Stimulated activated CD4-positive, alpha-beta T cell treated with anti-CD3 and anti-CD28 coated beads, Interleukin-15, amount 100 ng/mL, for 1 hour (primary cell): ENCODE measurements at regions not wholly inside any gene's neighbourhood (a gene's known extent, or its start where the extent isn't known, plus 50 kb on each side); places are given as distances from the start of the nearest gene placed in this dataset.

Experiments
- DNase-seq, 2 donors: peaks; one replicate each; pipeline ENCODE4 v3.0.0-alpha.2; 2020; ENCODE audit warnings: low read depth in 1 of 2, low spot score in 1 of 2

- no peak for DNase-seq
Measured at GRCh38 chr14:101118746-101119591, 215.4 kb upstream of the RTL1 start.

DNA sequence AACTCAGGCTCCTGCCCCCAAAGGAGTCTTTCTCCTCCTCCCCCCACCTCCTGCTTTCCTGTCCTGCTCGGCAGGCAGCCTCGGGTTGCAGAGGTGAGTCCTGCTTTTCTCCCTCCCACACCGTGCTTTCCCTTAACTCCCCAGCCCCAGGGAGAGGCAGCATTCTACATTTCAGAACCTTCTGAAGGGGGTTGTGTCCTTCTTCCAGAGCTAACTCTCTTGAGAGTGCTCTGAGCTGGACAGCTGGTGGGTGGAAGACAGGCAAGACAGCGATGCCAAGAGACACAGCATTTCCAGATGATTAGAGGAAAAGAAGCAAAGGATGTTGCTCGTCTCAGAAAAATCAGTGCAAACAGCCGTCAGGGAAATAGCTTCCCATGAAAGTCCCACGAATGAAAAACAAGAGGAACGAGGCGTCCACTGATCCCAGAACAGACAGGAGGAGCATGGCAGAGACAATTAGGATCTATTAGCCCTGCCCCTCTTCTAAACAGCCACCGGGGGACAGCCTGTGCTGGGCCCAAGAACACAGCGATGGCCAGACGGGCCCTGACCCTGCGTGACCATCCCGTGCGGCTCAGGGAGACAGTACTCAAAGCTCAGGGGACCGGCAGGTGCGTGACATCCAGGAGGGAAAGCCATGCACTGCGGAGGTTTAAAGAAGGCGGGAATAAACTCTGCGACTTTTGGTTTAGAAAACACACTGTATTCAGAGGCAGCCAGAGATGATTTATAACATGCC lies 216.5 kb upstream of the RTL1 start:
- no peak for DNase-seq

DNA sequence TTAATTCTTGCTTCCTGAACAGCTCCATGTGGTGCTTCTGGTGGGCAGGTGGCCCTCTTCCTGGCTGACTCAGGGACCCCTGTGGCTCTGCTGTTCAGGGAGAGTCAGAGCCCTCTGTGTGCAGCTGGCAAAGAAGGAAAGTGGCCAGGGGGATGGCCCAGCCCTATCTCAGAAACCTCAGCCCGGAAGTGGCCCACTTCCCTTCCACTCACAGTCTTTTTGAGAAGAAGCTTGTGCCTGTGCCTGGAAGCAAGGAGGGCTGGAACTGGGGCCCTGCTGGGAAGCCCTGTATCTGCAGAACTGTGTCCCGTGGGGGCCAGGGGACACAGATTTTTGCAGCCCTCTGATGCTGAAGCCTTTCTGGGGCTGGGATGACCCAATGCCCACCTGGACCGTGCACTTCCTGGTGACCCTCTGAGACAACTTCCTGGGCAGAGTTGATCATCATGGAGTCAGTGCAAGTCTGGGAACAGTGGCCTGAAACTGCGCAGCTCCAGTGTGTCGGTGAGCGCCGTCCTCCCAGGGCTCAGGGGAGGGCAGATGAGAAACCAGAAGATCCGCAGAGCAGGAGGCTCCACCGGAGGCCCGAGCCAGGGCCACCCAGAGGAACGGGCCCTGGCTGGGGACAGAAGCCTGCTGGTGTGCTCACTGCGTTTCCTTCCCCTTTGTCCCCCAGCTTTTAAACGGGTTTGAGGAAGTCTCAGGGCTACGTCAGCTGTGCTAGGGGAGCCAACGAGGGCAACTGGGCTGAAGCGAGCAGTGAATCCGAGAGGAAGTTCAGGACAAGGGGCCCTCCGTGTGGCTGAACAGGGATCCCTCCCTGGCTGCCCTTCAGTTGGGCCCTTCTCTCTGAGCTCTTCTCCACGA lies 217.4 kb upstream of the RTL1 start:
- DNase-seq = no peak

- no peak for DNase-seq
Measured at GRCh38 chr14:101121508-101122139, 218.1 kb upstream of the RTL1 start.

- no peak for DNase-seq
Measured at GRCh38 chr14:101122237-101123141, 219.0 kb upstream of the RTL1 start.

DNA sequence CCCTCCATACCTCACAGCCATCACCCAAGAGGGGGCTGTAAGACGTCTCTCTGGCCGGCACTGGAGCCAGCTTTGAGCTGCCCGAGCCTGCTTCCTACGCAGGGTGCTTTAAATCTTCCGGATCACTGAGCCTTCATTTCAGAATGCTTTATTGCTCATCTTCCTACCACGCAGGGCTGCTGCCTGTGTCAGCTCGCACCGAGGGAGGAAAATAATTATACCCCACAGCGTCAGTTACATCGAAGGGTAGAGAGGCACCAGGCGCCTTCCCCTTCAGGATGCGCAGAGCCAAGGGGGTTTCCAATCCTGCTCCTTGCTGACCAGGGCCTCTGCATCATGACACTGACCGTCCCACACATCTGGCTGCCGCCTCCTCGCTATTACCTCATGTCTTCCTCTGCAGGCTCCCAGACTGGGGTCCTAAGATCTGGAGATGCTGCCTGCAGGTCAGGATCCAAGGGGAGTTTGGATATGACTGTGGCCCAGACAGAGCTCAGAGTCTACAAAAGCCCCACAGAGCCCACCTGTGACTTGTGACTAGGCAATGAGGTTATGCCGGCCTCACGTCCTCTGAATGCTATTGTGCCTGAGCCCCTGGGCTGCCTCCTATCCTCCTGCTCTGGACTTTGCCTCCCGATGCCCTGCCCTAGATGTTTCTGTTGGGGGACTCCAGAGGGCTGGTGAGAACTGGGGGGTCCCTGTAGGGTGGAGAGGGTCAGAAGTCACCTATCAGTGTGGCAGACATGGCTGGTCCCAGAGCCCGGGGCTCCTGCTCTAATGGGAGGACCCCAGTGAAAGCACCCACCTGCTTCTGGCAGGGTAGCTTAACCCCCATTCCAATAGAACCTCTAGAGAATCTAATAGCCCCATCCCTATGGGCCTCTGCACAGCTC lies 220.3 kb upstream of the RTL1 start:
- no peak for DNase-seq

GRCh38 chr14:101124815-101125214 lies 221.3 kb upstream of the RTL1 start:
- DNase-seq = no peak

DNA sequence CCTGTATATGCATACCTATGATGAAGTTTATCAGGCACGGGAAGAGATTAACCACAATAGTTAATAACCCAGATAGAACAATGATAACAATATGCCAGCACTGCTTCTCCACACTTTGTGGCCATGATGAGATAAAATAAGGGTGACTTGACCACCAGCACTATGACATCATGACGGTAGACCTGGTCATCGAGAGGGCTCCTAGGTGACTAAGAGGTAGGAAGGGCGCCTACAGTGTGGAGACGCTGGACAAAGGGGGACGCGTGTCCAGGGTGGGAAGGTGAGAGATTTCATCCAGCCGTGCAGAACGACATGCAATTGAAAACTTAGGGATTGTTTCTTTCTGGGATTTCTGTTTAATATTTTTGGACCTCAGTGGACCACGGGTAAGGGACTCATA lies 221.8 kb upstream of the RTL1 start:
- DNase-seq = no peak

DNA sequence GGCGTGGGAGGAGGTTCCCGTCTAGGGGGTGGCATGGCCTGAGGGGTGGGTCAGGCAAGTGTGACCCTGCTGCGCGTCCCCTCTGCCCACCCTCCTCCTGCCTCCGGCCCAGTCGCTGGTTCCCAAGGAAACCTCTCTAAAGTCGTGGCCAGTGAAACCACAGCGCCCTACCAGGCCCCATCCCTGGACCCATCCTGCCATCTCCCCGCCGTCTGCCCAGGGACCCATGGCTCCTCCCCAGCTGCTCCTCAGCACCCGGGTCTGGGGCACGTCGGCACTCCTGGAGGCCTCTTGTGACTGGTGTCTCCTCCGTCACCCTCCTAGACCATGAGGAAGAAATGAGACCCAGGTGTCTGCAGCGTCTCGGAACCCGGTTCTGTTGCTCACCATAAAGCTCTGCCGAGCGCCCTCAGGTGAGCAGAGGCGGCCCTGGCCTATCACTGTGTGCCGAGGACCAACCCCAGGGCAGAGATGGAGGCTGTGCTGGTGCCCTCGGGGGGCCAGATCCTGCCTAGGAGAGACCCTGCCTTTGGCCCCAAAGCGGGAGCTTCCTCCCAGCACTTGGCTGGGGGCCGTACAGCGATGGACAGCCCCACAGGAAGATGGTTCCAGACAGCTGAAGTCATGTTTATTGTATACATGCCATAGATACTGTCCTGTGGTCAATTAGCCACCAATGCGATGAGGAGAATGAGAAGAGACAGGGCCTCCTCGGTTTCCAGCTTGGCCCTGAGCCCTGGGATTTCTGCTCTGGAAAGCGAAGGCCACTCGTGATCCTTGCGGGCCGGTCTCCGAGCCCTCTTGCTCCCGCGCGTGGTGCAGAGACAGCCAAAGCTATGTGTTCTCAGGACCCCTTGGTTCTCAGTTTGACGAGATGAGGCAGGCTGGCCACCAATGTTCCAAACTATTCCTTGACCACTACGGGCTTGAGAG lies 222.5 kb upstream of the RTL1 start:
- no peak for DNase-seq

GRCh38 chr14:101126731-101127130 lies 223.2 kb upstream of the RTL1 start:
- DNase-seq = no peak

GRCh38 chr14:101127224-101127623 lies 223.7 kb upstream of the RTL1 start:
- no peak for DNase-seq

DNA sequence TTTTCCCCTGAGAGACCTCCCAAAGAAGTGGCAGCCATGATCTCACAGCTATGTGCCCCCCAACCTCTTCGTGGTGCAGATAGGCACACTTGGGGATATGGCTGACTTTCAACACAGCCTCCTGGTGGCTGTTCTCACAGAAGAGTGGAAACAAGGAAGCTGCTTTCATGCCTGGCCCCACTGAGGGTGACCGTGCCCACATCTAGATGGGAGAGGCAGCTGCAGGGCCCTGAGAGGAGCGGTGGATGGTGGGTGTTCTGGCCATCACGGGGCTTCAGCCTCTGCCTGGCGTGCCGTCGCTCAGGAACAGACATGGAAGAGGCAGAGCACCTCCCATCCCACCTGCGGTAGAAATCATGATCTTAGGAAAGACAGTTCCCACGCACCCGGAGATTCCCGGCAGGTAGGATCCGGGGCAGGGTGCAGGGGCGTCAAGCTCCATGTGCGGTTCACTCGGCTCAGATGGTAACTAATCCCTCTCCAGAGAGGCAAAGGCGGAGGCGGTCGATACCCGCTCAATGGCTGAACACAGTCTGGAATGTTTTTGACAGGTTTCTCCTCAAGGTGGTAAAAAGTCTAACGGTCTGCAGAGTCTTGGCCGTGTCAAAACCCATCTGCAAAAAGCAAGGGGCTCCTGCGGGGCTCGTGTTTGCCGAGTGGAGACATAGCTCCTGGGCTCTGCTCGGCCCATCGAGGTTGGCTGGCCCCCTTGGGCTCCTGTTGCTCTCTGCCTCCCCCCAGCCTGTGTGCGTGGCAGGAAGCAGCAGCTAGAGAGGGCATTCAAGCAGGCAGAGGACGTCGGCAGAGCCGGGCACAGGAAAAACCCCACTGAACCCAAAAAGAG lies 225.2 kb upstream of the RTL1 start:
- no peak for DNase-seq

DNA sequence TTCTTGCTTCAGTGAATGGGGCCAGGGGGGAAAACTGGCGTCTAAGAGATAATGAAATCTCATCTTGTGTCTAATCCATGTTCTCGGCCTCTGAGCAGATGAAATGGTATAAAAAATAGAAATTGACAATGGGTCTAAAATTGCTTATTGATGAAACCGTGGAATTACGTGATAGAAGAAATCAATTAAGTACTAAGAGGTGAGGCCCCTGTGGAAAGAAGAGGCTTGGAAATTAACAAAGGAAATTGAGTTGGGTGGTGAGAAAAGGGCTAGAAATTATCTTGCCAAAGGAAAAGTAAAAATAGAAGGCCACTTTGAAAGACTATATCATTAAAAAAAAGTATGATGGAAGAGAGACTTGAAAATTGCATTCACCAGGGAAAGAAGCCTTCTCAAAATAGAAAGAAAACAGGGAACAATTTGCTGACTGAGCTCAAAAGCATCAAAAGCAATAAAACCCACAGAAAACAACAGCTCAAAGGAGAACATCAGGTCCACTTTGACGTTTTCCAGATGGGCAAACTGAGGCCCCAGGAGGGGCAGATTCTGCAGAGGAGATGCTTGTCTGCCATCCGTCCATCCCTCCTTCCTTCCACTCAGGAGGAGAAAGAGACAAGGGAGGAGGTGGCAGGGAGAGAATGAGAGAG lies 226.1 kb upstream of the RTL1 start:
- no peak for DNase-seq

GRCh38 chr14:101130861-101131260 lies 227.3 kb upstream of the RTL1 start:
- DNase-seq = no peak

GRCh38 chr14:101131451-101131916 lies 228.0 kb upstream of the RTL1 start:
- DNase-seq = no peak

DNA sequence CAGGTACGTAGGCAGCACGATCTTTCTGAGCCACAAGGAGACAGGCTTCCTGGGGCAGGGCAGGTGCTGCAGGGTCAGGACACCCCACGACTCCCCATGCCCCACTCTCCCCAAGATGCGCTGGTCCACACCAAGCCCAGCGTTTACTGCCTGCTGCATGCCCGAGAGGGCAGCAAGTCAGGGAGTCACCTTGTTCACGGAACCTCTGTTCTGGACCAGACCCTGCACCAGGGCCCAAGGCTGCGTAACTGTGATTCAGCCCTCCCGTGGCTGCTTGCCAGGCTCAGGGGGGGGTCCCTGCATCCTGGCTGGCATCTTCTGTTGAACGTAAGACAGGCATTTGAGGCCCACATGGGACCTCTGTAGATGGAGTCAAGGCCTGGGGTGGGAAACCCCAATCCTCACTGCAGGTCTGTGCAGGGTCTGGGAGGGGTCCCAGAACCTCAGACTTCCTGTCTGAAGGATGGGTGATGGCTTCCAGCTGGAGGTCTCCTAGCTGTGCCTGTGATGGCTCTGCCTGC lies 228.6 kb upstream of the RTL1 start:
- DNase-seq = no peak
